Mucosa of rectum (tissue), 2 donors: ENCODE measurements at regions not wholly inside any gene's neighbourhood (a gene's known extent, or its start where the extent isn't known, plus 50 kb on each side); places are given as distances from the start of the nearest gene placed in this dataset.

Experiments used
- H3K27ac ChIP-seq, 2 donors: one replicate each; pipeline ENCODE4 v1.7.0; 2013; ENCODE audit warnings: inconsistent platforms in 2 of 2, low read depth in 2 of 2, low read length in 2 of 2
- H3K27me3 ChIP-seq, 2 donors: one replicate each; pipeline ENCODE4 v1.7.0; 2013; ENCODE audit warnings: low read length in 2 of 2; ENCODE audit not compliant: control insufficient read depth in 2 of 2, insufficient read depth in 2 of 2
- H3K36me3 ChIP-seq, 2 donors: one replicate each; pipeline ENCODE4 v1.7.0; 2013; ENCODE audit warnings: low read length in 2 of 2; ENCODE audit not compliant: control insufficient read depth in 2 of 2, insufficient read depth in 2 of 2
- H3K4me1 ChIP-seq, 2 donors: one replicate each; pipeline ENCODE4 v1.7.0; 2013; ENCODE audit warnings: low read length in 2 of 2, mild to moderate bottlenecking in 1 of 2; ENCODE audit not compliant: control insufficient read depth in 2 of 2, insufficient read depth in 2 of 2
- H3K4me3 ChIP-seq, 2 donors: one replicate each; pipeline ENCODE4 v1.7.0; 2013; ENCODE audit warnings: low read length in 2 of 2
- H3K9ac ChIP-seq, 2 donors: one replicate each; pipeline ENCODE4 v1.7.0; 2013; ENCODE audit warnings: low read length in 2 of 2, low read depth in 1 of 2, mild to moderate bottlenecking in 1 of 2
- H3K9me3 ChIP-seq, 2 donors: one replicate each; pipeline ENCODE4 v1.7.0; 2013; ENCODE audit warnings: low read length in 2 of 2; ENCODE audit not compliant: control insufficient read depth in 2 of 2
- donor health status: healthy.
- donor health status: Normal muscosa, but diverticular disease.

GRCh38 chr3:88586121-88586640, 436.4 kb downstream of the C3orf38 start:
- Histone ChIP-seq H3K9me3 (no peaks in the 10 kb centered on the region), H3K4me1 (no peaks in the 10 kb centered on the region), H3K27me3 (no peaks in the 10 kb centered on the region), H3K4me3 (no peak overlapping the region), H3K9ac (no peak overlapping the region), H3K27ac (no peak overlapping the region), H3K36me3 (no peaks in the 10 kb centered on the region)

GRCh38 chr3:88589138-88589537, 439.4 kb downstream of the C3orf38 start:
- no peaks in the 10 kb centered on the region for H3K36me3 ChIP-seq
- no peak overlapping the region for H3K9ac ChIP-seq
- no peaks in the 10 kb centered on the region for H3K4me1 ChIP-seq
- no peak overlapping the region for H3K4me3 ChIP-seq
- no peak overlapping the region for H3K27ac ChIP-seq
- H3K27me3 ChIP-seq: no peaks in the 10 kb centered on the region
- no peaks in the 10 kb centered on the region for H3K9me3 ChIP-seq

- Histone ChIP-seq H3K9ac (no peak overlapping the region), H3K4me1 (no peaks in the 10 kb centered on the region), H3K4me3 (no peak overlapping the region), H3K36me3 (no peaks in the 10 kb centered on the region), H3K27ac (no peak overlapping the region), H3K9me3 (no peaks in the 10 kb centered on the region), H3K27me3 (no peaks in the 10 kb centered on the region)
Observed at GRCh38 chr3:88595026-88595425, 445.3 kb downstream of the C3orf38 start.

- Histone ChIP-seq H3K9me3 (no peaks in the 10 kb centered on the region), H3K9ac (no peak overlapping the region), H3K4me3 (no peak overlapping the region), H3K27ac (no peak overlapping the region), H3K36me3 (no peaks in the 10 kb centered on the region), H3K27me3 (no peaks in the 10 kb centered on the region), H3K4me1 (no peaks in the 10 kb centered on the region)
Observed at GRCh38 chr3:88596451-88596850, 446.7 kb downstream of the C3orf38 start.

GRCh38 chr3:88610820-88611219, 461.1 kb downstream of the C3orf38 start:
- Histone ChIP-seq H3K27ac (no peak overlapping the region), H3K36me3 (no peaks in the 10 kb centered on the region), H3K4me1 (no peaks in the 10 kb centered on the region), H3K9me3 (no peaks in the 10 kb centered on the region), H3K27me3 (no peaks in the 10 kb centered on the region), H3K4me3 (no peak overlapping the region), H3K9ac (no peak overlapping the region)

GRCh38 chr3:88611826-88612326, 462.1 kb downstream of the C3orf38 start:
- Histone ChIP-seq H3K9me3 (no peaks in the 10 kb centered on the region), H3K36me3 (no peaks in the 10 kb centered on the region), H3K4me1 (no peaks in the 10 kb centered on the region), H3K4me3 (no peak overlapping the region), H3K9ac (no peak overlapping the region), H3K27ac (no peak overlapping the region), H3K27me3 (no peaks in the 10 kb centered on the region)

GRCh38 chr3:88616413-88616812, 466.7 kb downstream of the C3orf38 start:
- Histone ChIP-seq H3K4me1 (no peaks in the 10 kb centered on the region), H3K4me3 (no peak overlapping the region), H3K36me3 (no peaks in the 10 kb centered on the region), H3K9ac (no peak overlapping the region), H3K27ac (no peak overlapping the region), H3K27me3 (no peaks in the 10 kb centered on the region), H3K9me3 (no peaks in the 10 kb centered on the region)

GRCh38 chr3:88617283-88617682, 467.5 kb downstream of the C3orf38 start:
- Histone ChIP-seq H3K4me3 (no peak overlapping the region), H3K27ac (no peak overlapping the region), H3K27me3 (no peaks in the 10 kb centered on the region), H3K9me3 (no peaks in the 10 kb centered on the region), H3K9ac (no peak overlapping the region), H3K36me3 (no peaks in the 10 kb centered on the region), H3K4me1 (no peaks in the 10 kb centered on the region)

GRCh38 chr3:88618021-88618645, 468.4 kb downstream of the C3orf38 start:
- Histone ChIP-seq H3K36me3 (no peaks in the 10 kb centered on the region), H3K9me3 (no peaks in the 10 kb centered on the region), H3K4me3 (no peak overlapping the region), H3K27me3 (no peaks in the 10 kb centered on the region), H3K27ac (no peak overlapping the region), H3K4me1 (no peaks in the 10 kb centered on the region), H3K9ac (no peak overlapping the region)

GRCh38 chr3:88621586-88621985, 471.8 kb downstream of the C3orf38 start:
- H3K27me3 ChIP-seq: no peaks in the 10 kb centered on the region
- H3K4me1 ChIP-seq: no peaks in the 10 kb centered on the region
- no peak overlapping the region for H3K9ac ChIP-seq

More at GRCh38 chr3:88621586-88621985, 471.8 kb downstream of the C3orf38 start:
- Histone ChIP-seq H3K36me3 (no peaks in the 10 kb centered on the region), H3K27ac (no peak overlapping the region), H3K9me3 (no peaks in the 10 kb centered on the region), H3K4me3 (no peak overlapping the region)
